Body of pancreas (tissue), 4 donors: ENCODE measurements at regions not wholly inside any gene's neighbourhood (a gene's known extent, or its start where the extent isn't known, plus 50 kb on each side); places are given as distances from the start of the nearest gene placed in this dataset.

Source experiments
- ATAC-seq: fragments of 150-250 bp; one replicate; pipeline ENCODE4 v1.9.1; 2016
- DNase-seq, 4 donors: peaks; one replicate each; pipeline ENCODE4 v3.0.0-alpha.2; 2019
- H3K27ac ChIP-seq, 4 donors: fragments of 200-600 bp; sonication (generic); 1 replicate in 3 of 4; 2 replicates in 1 of 4; pipeline versions ENCODE4 v1.5.1 to v1.6.1; 2016 to 2019; ENCODE audit warnings: mild to moderate bottlenecking in 1 of 4, mixed read lengths in 1 of 4, moderate library complexity in 1 of 4
- H3K27me3 ChIP-seq, 2 donors: fragments of 200-600 bp; sonication (generic); one replicate each; pipeline ENCODE4 v1.6.0; 2016; ENCODE audit warnings: mild to moderate bottlenecking in 1 of 2
- H3K36me3 ChIP-seq, 2 donors: fragments of 200-600 bp; sonication (generic); replicated peaks in 1 of 2; 2 replicates each; pipeline ENCODE4 v1.5.1; 2016; ENCODE audit warnings: low read depth in 2 of 2; ENCODE audit not compliant: insufficient read depth in 1 of 2
- H3K4me1 ChIP-seq: fragments of 200-600 bp; sonication (generic); one replicate; pipeline ENCODE4 v1.6.0; 2016
- H3K4me3 ChIP-seq, 2 donors: fragments of 200-600 bp; sonication (generic); 1 replicate in 1 of 2; 2 replicates in 1 of 2; pipeline ENCODE4 v1.5.1; 2016 to 2019
- H3K9me3 ChIP-seq, 3 donors: fragments of 200-600 bp; sonication (generic); 1 replicate in 2 of 3; 2 replicates in 1 of 3; pipeline ENCODE4 v1.5.1; 2016
- CTCF ChIP-seq, 7 experiments: fragments of 450-650 bp in 4 of 7; fragments of 200-600 bp in 3 of 7; sonication (generic) in 3 of 7; IDR thresholded peaks; one replicate each; pipeline ENCODE4 v1.5.1; 2016 to 2019; ENCODE audit warnings: antibody characterized with exemption in 7 of 7
- POLR2A ChIP-seq, 3 donors: fragments of 450-650 bp; IDR thresholded peaks; one replicate each; pipeline ENCODE4 v1.6.1; 2016; ENCODE audit warnings: antibody characterized with exemption in 3 of 3, mild to moderate bottlenecking in 2 of 3
- WGBS, 2 donors: methylation state at CpG; one replicate each; pipeline ENCODE4 v1.1.5; 2017; 5-methylcytosine and 5-hydroxymethylcytosine counted together
- intact Hi-C: fragments of 100-400 bp; cut with DNase I; formaldehyde crosslinking; loops from one replicate; pipeline ENCODE4 v1.15.1; 2023

- Histone ChIP-seq H3K4me3 (no peak overlapping the region), H3K9me3 (no peaks in the 10 kb centered on the region), H3K27ac (no peak overlapping the region), H3K4me1 (no peaks in the 10 kb centered on the region), H3K36me3 (no peaks in the 10 kb centered on the region), H3K27me3 (no peaks in the 10 kb centered on the region)
- intact Hi-C loops = no loop called here
- DNase-seq (peak in 1 of 4 donors; percentile 9), ATAC-seq (no peak)
- TF ChIP-seq CTCF (IDR thresholded peaks at IDR 0.05) (no peak), POLR2A (IDR thresholded peaks at IDR 0.05) (no peak)
- 48 to 49% methylated on average over 3 of the region's 3 CpGs for WGBS, 2 donors
Measured at GRCh38 chr9:30846651-30847050, 1537.8 kb upstream of the ACO1 start.

- H3K9me3 ChIP-seq = no peaks in the 10 kb centered on the region
- no peaks in the 10 kb centered on the region for H3K4me1 ChIP-seq
- H3K4me3 ChIP-seq = no peak overlapping the region
- intact Hi-C loops = no loop called here
- no peaks in the 10 kb centered on the region for H3K27me3 ChIP-seq
- H3K36me3 ChIP-seq = no peaks in the 10 kb centered on the region
- TF ChIP-seq POLR2A (IDR thresholded peaks at IDR 0.05) (no peak), CTCF (IDR thresholded peaks at IDR 0.05) (no peak)
- no peak for ATAC-seq
- no peak overlapping the region for H3K27ac ChIP-seq
- DNase-seq = no peak
Measured at GRCh38 chr9:30851600-30851999, 1532.8 kb upstream of the ACO1 start.

GRCh38 chr9:30900706-30901105 lies 1483.7 kb upstream of the ACO1 start:
- Histone ChIP-seq H3K36me3 (no peaks in the 10 kb centered on the region), H3K9me3 (no peaks in the 10 kb centered on the region), H3K4me1 (peaks cover 6% of the 10 kb centered on the region), H3K27ac (no peak overlapping the region), H3K27me3 (no peaks in the 10 kb centered on the region), H3K4me3 (no peak overlapping the region)
- DNase-seq = no peak
- ATAC-seq = no peak
- 72 to 83% methylated on average over 1 of the region's 1 CpG for WGBS, 2 donors
- intact Hi-C loops = no loop called here
- TF ChIP-seq CTCF (IDR thresholded peaks at IDR 0.05) (no peak), POLR2A (IDR thresholded peaks at IDR 0.05) (no peak)

- WGBS, 2 donors = 31 to 50% methylated on average over 3 of the region's 3 CpGs
- H3K9me3 ChIP-seq = no peaks in the 10 kb centered on the region
- DNase-seq = no peak
- H3K4me1 ChIP-seq = no peaks in the 10 kb centered on the region
- TF ChIP-seq POLR2A (IDR thresholded peaks at IDR 0.05) (no peak), CTCF (IDR thresholded peaks at IDR 0.05) (no peak)
- H3K4me3 ChIP-seq = no peak overlapping the region
- ATAC-seq = no peak
- intact Hi-C loops = no loop called here
- H3K36me3 ChIP-seq = no peaks in the 10 kb centered on the region
- no peak overlapping the region for H3K27ac ChIP-seq
- no peaks in the 10 kb centered on the region for H3K27me3 ChIP-seq
Measured at GRCh38 chr9:30913331-30913730, 1471.1 kb upstream of the ACO1 start.

GRCh38 chr9:30915451-30915850 lies 1469.0 kb upstream of the ACO1 start:
- intact Hi-C loops = no loop called here
- no peak overlapping the region for H3K27ac ChIP-seq
- WGBS, 2 donors = 81 to 83% methylated on average over 4 of the region's 4 CpGs
- ATAC-seq = no peak
- no peaks in the 10 kb centered on the region for H3K36me3 ChIP-seq
- no peak for TF ChIP-seq CTCF (IDR thresholded peaks at IDR 0.05)
- TF ChIP-seq POLR2A (IDR thresholded peaks at IDR 0.05) = no peak
- no peaks in the 10 kb centered on the region for H3K9me3 ChIP-seq
- H3K4me3 ChIP-seq = no peak overlapping the region
- DNase-seq = no peak
- no peaks in the 10 kb centered on the region for H3K27me3 ChIP-seq
- H3K4me1 ChIP-seq = no peaks in the 10 kb centered on the region
